ENCODE measurements at regions not wholly inside any gene's neighbourhood (a gene's known extent, or its start where the extent isn't known, plus 50 kb on each side); places are given as distances from the start of the nearest gene placed in this dataset.

DNA sequence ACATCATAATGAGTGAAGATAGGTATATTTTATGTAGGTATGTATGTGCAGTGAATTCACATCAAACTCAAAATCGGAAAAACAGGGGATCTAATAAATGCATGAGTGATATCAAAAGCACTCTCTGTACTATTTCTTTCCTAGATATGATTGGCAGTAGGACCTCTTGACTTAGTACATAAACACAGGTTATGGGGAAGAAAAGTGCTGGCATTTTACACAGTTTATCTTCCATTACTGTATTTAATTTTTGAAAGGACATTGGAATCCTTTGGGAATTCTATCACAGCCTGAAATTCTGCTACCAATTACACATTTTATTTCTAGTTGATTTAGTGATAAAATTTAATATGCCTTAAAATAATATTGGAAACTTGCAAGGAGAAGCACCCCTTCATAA, 470.5 kb upstream of the ONECUT1 start:
- TF ChIP-seq, protein P1, sequence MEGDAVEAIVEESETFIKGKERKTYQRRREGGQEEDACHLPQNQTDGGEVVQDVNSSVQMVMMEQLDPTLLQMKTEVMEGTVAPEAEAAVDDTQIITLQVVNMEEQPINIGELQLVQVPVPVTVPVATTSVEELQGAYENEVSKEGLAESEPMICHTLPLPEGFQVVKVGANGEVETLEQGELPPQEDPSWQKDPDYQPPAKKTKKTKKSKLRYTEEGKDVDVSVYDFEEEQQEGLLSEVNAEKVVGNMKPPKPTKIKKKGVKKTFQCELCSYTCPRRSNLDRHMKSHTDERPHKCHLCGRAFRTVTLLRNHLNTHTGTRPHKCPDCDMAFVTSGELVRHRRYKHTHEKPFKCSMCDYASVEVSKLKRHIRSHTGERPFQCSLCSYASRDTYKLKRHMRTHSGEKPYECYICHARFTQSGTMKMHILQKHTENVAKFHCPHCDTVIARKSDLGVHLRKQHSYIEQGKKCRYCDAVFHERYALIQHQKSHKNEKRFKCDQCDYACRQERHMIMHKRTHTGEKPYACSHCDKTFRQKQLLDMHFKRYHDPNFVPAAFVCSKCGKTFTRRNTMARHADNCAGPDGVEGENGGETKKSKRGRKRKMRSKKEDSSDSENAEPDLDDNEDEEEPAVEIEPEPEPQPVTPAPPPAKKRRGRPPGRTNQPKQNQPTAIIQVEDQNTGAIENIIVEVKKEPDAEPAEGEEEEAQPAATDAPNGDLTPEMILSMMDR (IDR thresholded peaks at IDR 0.05): no peak
- TF ChIP-seq POLR2AphosphoS5 (IDR thresholded peaks at IDR 0.05): no peak
- TF ChIP-seq POLR2A (IDR thresholded peaks at IDR 0.05): no peak

Data from gastroesophageal sphincter (tissue), 3 donors.